ENCODE measurements at regions not wholly inside any gene's neighbourhood (a gene's known extent, or its start where the extent isn't known, plus 50 kb on each side); places are given as distances from the start of the nearest gene placed in this dataset.

- no peak for TF ChIP-seq CTCF (conservative IDR thresholded peaks at IDR 0.05; ENCODE audit: low read length)
- TF ChIP-seq EZH2phosphoT487 (IDR thresholded peaks at IDR 0.05; ENCODE audit: borderline replicate concordance, low read depth, low read length): no peak
These were observed 868.6 kb downstream of the TBL1XR1 start for GRCh38 chr3:176328666-176329065.
